HEK293 (cell line): ENCODE measurements at regions not wholly inside any gene's neighbourhood (a gene's known extent, or its start where the extent isn't known, plus 50 kb on each side); places are given as distances from the start of the nearest gene placed in this dataset.

Source experiments
- CTCF ChIA-PET: fragments of 350-600 bp; formaldehyde crosslinking; extraction: SDS; loops from one replicate; lab custom pipeline; 2021; ENCODE audit warnings: antibody characterized with exemption; lab: Yijun Ruan, JAX
- POLR2A ChIA-PET: fragments of 300-600 bp; formaldehyde crosslinking; extraction: SDS; loops from one replicate; lab custom pipeline; 2020; ENCODE audit warnings: antibody characterized with exemption, inconsistent platforms; lab: Yijun Ruan, JAX
- H3K27ac ChIP-seq: fragments of 200-500 bp; sonication (Bioruptor generic); 2 replicates; pipeline ENCODE4 v1.5.1; 2014; ENCODE audit warnings: low read depth, low read length, control low read depth, inconsistent platforms; ENCODE audit errors: extremely low read depth
- H3K36me3 ChIP-seq, 2 experiments: fragments of 200-500 bp in 1 of 2; sonication (Bioruptor generic) in 1 of 2; 1 replicate in 1 of 2; 2 replicates in 1 of 2; pipeline ENCODE4 v1.5.1; 2014 to 2017; ENCODE audit warnings: inconsistent platforms in 2 of 2, low read length in 2 of 2; ENCODE audit not compliant: control insufficient read depth in 2 of 2, insufficient read depth in 1 of 2
- H3K4me1 ChIP-seq: fragments of 200-500 bp; sonication (Bioruptor generic); 2 replicates; pipeline ENCODE4 v1.5.1; 2014; ENCODE audit warnings: mild to moderate bottlenecking, low read length, inconsistent platforms; ENCODE audit not compliant: control insufficient read depth, insufficient read depth
- H3K4me3 ChIP-seq: 2 replicates; pipeline ENCODE4 v1.5.1; 2011; ENCODE audit warnings: low read depth, mild to moderate bottlenecking, control low read depth, low read length, moderate library complexity
- H3K9me3 ChIP-seq: fragments of 200-500 bp; sonication (Bioruptor generic); 2 replicates; pipeline ENCODE4 v1.5.1; 2014; ENCODE audit warnings: low read depth, low read length, inconsistent platforms; ENCODE audit not compliant: control insufficient read depth, insufficient read depth
- KLF8 ChIP-seq: fragments of 450-650 bp; formaldehyde crosslinking; IDR thresholded peaks from 2 replicates; pipeline ENCODE4 v1.5.1; 2016; ENCODE audit warnings: missing biosample characterization, missing genetic modification characterization
- PRDM1 ChIP-seq: fragments of 450-650 bp; formaldehyde crosslinking; IDR thresholded peaks from 2 replicates; pipeline ENCODE4; 2016; ENCODE audit warnings: missing biosample characterization, missing genetic modification characterization
- ZBTB17 ChIP-seq: fragments of 450-650 bp; formaldehyde crosslinking; IDR thresholded peaks from 2 replicates; pipeline ENCODE4 v1.5.1; 2016; ENCODE audit warnings: missing biosample characterization, missing genetic modification characterization
- ZBTB21 ChIP-seq: fragments of 450-650 bp; formaldehyde crosslinking; IDR thresholded peaks from 2 replicates; pipeline ENCODE4 v1.5.1; 2017; ENCODE audit warnings: missing biosample characterization, missing genetic modification characterization
- ZFHX2 ChIP-seq: fragments of 450-650 bp; formaldehyde crosslinking; conservative IDR thresholded peaks from 2 replicates; pipeline ENCODE4 v1.5.1; 2016; ENCODE audit warnings: missing biosample characterization, missing genetic modification characterization
- ZNF138 ChIP-seq: fragments of 450-650 bp; formaldehyde crosslinking; IDR thresholded peaks from 2 replicates; pipeline ENCODE4 v1.5.1; 2016; ENCODE audit warnings: missing biosample characterization, missing genetic modification characterization, borderline replicate concordance
- ZNF184 ChIP-seq: fragments of 450-650 bp; IDR thresholded peaks from 2 replicates; pipeline ENCODE4 v1.5.1; 2018; ENCODE audit warnings: missing biosample characterization, mild to moderate bottlenecking, missing genetic modification characterization
- ZNF223 ChIP-seq: fragments of 450-650 bp; formaldehyde crosslinking; IDR thresholded peaks from 2 replicates; pipeline ENCODE4 v1.5.1; 2016; ENCODE audit warnings: missing biosample characterization, missing genetic modification characterization
- ZNF324 ChIP-seq: fragments of 450-650 bp; formaldehyde crosslinking; IDR thresholded peaks from 2 replicates; pipeline ENCODE4 v1.5.1; 2016; ENCODE audit warnings: missing biosample characterization, missing genetic modification characterization
- ZNF335 ChIP-seq: fragments of 450-650 bp; formaldehyde crosslinking; conservative IDR thresholded peaks from 2 replicates; pipeline ENCODE4 v1.5.1; 2016; ENCODE audit warnings: missing biosample characterization, missing genetic modification characterization
- ZNF354C ChIP-seq: fragments of 450-650 bp; formaldehyde crosslinking; IDR thresholded peaks from 2 replicates; pipeline ENCODE4 v1.5.1; 2016; ENCODE audit warnings: missing biosample characterization, missing genetic modification characterization, low read depth, borderline replicate concordance
- ZNF530 ChIP-seq: fragments of 450-650 bp; formaldehyde crosslinking; IDR thresholded peaks from 2 replicates; pipeline ENCODE4 v1.5.1; 2016; ENCODE audit warnings: low read depth, missing biosample characterization, missing genetic modification characterization
- ZNF626 ChIP-seq: fragments of 450-650 bp; sonication (Bioruptor Pico); formaldehyde crosslinking; IDR thresholded peaks from 2 replicates; pipeline ENCODE4 v1.5.1; 2018; ENCODE audit warnings: missing biosample characterization, missing genetic modification characterization, inconsistent platforms
- ZNF670 ChIP-seq: fragments of 450-650 bp; formaldehyde crosslinking; IDR thresholded peaks from 2 replicates; pipeline ENCODE4 v1.5.1; 2016; ENCODE audit warnings: missing biosample characterization, missing genetic modification characterization, low read depth
- ZNF777 ChIP-seq: fragments of 450-650 bp; formaldehyde crosslinking; IDR thresholded peaks from 2 replicates; pipeline ENCODE4 v1.5.1; 2017; ENCODE audit warnings: missing biosample characterization, missing genetic modification characterization, borderline replicate concordance
- TF ChIP-seq, protein P1 (sequence below): fragments of 450-650 bp; formaldehyde crosslinking; IDR thresholded peaks from 2 replicates; pipeline ENCODE4 v1.5.1; 2016; ENCODE audit warnings: missing biosample characterization, missing genetic modification characterization, borderline replicate concordance
- TF ChIP-seq, protein P2 (sequence below): fragments of 450-650 bp; formaldehyde crosslinking; IDR thresholded peaks from 2 replicates; pipeline ENCODE4 v1.5.1; 2016; ENCODE audit warnings: missing biosample characterization, missing genetic modification characterization
- TF ChIP-seq, protein P3 (sequence below): fragments of 450-650 bp; formaldehyde crosslinking; IDR thresholded peaks from 2 replicates; pipeline ENCODE4 v1.5.1; 2017; ENCODE audit warnings: missing biosample characterization, missing genetic modification characterization
- TF ChIP-seq, protein P4 (sequence below): fragments of 450-650 bp; formaldehyde crosslinking; IDR thresholded peaks from 2 replicates; pipeline ENCODE4 v1.5.1; 2016; ENCODE audit warnings: missing biosample characterization, missing genetic modification characterization
- TF ChIP-seq, protein P5 (sequence below): fragments of 450-650 bp; formaldehyde crosslinking; IDR thresholded peaks from 2 replicates; pipeline ENCODE4 v1.5.1; 2016; ENCODE audit warnings: missing biosample characterization, missing genetic modification characterization

DNA sequence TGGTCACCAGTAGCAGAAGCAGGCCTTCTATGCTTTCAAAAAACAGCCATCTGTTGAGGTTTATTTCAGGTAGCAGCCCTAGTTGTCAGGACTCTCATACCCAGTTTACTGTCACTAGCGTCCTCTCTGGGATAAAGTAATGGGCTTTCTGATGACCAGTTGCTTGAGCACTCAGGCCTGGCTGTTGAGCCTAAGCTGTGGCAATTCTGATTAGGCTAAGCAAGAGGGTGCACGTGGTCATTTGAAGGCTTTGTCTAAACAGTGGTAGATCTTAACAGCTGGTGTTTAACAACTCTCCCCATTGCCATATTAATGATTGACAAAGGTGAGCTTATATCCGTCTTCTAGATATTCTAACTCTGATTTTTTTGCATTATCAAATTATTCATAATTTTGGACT lies 132.9 kb upstream of the TMCO5A start:
- Histone ChIP-seq H3K4me3 (no peak overlapping the region), H3K27ac (no peak overlapping the region), H3K36me3 (no peaks in the 10 kb centered on the region), H3K4me1 (no peaks in the 10 kb centered on the region)
- POLR2A ChIA-PET, result no interaction called here
- TF ChIP-seq ZNF777 (tag by site-specific recombination), result no peak
- TF ChIP-seq, protein P1, sequence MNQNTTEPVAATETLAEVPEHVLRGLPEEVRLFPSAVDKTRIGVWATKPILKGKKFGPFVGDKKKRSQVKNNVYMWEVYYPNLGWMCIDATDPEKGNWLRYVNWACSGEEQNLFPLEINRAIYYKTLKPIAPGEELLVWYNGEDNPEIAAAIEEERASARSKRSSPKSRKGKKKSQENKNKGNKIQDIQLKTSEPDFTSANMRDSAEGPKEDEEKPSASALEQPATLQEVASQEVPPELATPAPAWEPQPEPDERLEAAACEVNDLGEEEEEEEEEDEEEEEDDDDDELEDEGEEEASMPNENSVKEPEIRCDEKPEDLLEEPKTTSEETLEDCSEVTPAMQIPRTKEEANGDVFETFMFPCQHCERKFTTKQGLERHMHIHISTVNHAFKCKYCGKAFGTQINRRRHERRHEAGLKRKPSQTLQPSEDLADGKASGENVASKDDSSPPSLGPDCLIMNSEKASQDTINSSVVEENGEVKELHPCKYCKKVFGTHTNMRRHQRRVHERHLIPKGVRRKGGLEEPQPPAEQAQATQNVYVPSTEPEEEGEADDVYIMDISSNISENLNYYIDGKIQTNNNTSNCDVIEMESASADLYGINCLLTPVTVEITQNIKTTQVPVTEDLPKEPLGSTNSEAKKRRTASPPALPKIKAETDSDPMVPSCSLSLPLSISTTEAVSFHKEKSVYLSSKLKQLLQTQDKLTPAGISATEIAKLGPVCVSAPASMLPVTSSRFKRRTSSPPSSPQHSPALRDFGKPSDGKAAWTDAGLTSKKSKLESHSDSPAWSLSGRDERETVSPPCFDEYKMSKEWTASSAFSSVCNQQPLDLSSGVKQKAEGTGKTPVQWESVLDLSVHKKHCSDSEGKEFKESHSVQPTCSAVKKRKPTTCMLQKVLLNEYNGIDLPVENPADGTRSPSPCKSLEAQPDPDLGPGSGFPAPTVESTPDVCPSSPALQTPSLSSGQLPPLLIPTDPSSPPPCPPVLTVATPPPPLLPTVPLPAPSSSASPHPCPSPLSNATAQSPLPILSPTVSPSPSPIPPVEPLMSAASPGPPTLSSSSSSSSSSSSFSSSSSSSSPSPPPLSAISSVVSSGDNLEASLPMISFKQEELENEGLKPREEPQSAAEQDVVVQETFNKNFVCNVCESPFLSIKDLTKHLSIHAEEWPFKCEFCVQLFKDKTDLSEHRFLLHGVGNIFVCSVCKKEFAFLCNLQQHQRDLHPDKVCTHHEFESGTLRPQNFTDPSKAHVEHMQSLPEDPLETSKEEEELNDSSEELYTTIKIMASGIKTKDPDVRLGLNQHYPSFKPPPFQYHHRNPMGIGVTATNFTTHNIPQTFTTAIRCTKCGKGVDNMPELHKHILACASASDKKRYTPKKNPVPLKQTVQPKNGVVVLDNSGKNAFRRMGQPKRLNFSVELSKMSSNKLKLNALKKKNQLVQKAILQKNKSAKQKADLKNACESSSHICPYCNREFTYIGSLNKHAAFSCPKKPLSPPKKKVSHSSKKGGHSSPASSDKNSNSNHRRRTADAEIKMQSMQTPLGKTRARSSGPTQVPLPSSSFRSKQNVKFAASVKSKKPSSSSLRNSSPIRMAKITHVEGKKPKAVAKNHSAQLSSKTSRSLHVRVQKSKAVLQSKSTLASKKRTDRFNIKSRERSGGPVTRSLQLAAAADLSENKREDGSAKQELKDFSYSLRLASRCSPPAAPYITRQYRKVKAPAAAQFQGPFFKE (tag by site-specific recombination), result no peak
- no peak for TF ChIP-seq ZNF670
- TF ChIP-seq, all 188 proteins: peak for 0
- CTCF ChIA-PET, result no interaction called here
- no peaks in the 10 kb centered on the region for H3K9me3 ChIP-seq

DNA sequence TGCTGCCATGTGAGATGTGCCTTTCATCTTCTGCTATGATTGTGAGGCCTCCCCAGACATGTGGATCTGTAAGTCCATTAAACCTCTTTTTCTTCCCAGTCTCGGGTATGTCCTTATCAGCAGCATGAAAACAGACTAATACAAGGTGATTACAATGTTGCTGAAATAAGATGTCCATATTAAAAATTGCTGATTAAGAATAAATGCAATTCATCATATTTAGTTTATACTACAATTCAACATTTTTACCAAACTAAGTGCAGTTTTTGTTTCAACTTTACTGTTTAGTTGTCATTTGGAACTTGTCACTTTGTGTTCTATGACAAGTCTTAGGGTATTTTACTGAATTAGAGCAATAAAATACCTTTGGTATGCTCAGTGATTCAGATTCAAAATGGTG lies 127.6 kb upstream of the TMCO5A start:
- ChIA-PET POLR2A (no interaction called here), CTCF (no interaction called here)
- Histone ChIP-seq H3K9me3 (no peaks in the 10 kb centered on the region), H3K27ac (no peak overlapping the region), H3K36me3 (no peaks in the 10 kb centered on the region), H3K4me3 (no peak overlapping the region), H3K4me1 (no peaks in the 10 kb centered on the region)
- TF ChIP-seq ZBTB21 (tag by site-specific recombination) (no peak), ZNF324 (tag by site-specific recombination) (no peak), ZNF223 (tag by site-specific recombination) (no peak), ZFHX2 (tag by site-specific recombination) (no peak), ZBTB17 (tag by site-specific recombination) (no peak), ZNF354C (tag by site-specific recombination) (no peak), ZNF138 (tag by site-specific recombination) (no peak), KLF8 (tag by site-specific recombination) (no peak), ZNF335 (tag by site-specific recombination) (no peak), ZNF184 (no peak), ZNF626 (tag by site-specific recombination) (no peak), PRDM1 (tag by site-specific recombination) (no peak), ZNF530 (tag by site-specific recombination) (no peak)
- TF ChIP-seq, protein P2, sequence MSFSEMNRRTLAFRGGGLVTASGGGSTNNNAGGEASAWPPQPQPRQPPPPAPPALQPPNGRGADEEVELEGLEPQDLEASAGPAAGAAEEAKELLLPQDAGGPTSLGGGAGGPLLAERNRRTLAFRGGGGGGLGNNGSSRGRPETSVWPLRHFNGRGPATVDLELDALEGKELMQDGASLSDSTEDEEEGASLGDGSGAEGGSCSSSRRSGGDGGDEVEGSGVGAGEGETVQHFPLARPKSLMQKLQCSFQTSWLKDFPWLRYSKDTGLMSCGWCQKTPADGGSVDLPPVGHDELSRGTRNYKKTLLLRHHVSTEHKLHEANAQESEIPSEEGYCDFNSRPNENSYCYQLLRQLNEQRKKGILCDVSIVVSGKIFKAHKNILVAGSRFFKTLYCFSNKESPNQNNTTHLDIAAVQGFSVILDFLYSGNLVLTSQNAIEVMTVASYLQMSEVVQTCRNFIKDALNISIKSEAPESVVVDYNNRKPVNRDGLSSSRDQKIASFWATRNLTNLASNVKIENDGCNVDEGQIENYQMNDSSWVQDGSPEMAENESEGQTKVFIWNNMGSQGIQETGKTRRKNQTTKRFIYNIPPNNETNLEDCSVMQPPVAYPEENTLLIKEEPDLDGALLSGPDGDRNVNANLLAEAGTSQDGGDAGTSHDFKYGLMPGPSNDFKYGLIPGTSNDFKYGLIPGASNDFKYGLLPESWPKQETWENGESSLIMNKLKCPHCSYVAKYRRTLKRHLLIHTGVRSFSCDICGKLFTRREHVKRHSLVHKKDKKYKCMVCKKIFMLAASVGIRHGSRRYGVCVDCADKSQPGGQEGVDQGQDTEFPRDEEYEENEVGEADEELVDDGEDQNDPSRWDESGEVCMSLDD (tag by site-specific recombination), result no peak
- TF ChIP-seq, protein P3, sequence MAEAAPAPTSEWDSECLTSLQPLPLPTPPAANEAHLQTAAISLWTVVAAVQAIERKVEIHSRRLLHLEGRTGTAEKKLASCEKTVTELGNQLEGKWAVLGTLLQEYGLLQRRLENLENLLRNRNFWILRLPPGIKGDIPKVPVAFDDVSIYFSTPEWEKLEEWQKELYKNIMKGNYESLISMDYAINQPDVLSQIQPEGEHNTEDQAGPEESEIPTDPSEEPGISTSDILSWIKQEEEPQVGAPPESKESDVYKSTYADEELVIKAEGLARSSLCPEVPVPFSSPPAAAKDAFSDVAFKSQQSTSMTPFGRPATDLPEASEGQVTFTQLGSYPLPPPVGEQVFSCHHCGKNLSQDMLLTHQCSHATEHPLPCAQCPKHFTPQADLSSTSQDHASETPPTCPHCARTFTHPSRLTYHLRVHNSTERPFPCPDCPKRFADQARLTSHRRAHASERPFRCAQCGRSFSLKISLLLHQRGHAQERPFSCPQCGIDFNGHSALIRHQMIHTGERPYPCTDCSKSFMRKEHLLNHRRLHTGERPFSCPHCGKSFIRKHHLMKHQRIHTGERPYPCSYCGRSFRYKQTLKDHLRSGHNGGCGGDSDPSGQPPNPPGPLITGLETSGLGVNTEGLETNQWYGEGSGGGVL (tag by site-specific recombination), result no peak
- TF ChIP-seq, protein P4, sequence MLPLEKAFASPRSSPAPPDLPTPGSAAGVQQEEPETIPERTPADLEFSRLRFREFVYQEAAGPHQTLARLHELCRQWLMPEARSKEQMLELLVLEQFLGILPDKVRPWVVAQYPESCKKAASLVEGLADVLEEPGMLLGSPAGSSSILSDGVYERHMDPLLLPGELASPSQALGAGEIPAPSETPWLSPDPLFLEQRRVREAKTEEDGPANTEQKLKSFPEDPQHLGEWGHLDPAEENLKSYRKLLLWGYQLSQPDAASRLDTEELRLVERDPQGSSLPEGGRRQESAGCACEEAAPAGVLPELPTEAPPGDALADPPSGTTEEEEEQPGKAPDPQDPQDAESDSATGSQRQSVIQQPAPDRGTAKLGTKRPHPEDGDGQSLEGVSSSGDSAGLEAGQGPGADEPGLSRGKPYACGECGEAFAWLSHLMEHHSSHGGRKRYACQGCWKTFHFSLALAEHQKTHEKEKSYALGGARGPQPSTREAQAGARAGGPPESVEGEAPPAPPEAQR (tag by site-specific recombination), result no peak
- TF ChIP-seq, protein P5, sequence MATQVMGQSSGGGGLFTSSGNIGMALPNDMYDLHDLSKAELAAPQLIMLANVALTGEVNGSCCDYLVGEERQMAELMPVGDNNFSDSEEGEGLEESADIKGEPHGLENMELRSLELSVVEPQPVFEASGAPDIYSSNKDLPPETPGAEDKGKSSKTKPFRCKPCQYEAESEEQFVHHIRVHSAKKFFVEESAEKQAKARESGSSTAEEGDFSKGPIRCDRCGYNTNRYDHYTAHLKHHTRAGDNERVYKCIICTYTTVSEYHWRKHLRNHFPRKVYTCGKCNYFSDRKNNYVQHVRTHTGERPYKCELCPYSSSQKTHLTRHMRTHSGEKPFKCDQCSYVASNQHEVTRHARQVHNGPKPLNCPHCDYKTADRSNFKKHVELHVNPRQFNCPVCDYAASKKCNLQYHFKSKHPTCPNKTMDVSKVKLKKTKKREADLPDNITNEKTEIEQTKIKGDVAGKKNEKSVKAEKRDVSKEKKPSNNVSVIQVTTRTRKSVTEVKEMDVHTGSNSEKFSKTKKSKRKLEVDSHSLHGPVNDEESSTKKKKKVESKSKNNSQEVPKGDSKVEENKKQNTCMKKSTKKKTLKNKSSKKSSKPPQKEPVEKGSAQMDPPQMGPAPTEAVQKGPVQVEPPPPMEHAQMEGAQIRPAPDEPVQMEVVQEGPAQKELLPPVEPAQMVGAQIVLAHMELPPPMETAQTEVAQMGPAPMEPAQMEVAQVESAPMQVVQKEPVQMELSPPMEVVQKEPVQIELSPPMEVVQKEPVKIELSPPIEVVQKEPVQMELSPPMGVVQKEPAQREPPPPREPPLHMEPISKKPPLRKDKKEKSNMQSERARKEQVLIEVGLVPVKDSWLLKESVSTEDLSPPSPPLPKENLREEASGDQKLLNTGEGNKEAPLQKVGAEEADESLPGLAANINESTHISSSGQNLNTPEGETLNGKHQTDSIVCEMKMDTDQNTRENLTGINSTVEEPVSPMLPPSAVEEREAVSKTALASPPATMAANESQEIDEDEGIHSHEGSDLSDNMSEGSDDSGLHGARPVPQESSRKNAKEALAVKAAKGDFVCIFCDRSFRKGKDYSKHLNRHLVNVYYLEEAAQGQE (tag by site-specific recombination), result no peak
